ENCODE measurements at regions not wholly inside any gene's neighbourhood (a gene's known extent, or its start where the extent isn't known, plus 50 kb on each side); places are given as distances from the start of the nearest gene placed in this dataset.

DNA sequence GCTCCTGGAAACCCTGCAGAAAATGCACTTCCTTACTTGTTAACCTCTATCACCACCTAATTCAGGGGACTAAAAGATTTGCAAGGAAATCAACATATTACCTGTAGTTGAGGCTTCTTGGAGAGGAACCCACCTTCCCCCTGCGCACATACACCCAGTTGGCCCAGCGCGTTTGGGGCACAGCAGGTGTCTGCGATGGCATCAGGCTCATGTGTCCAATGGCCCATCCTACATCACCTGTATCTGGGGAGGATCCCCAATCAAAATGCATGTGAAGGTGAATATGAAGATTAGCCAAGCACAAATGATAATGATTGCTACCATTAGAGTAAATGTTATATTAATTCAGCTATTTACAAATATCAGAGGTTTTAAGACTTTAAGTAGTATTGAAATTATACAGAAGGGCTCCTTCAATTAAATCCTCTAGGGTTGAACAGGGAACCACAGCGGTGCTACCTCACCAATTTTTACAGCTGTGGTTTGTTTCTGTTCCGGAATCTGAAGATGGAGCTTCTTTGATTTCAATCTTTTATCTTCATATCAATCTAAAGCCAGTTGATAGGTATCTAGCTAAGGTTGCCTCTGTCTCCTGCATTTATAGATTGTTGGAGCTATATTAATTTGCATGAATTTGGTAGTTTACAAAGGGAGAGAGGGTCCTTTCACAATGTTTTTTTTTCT is 486.0 kb downstream of the RNF144A start:
- peaks cover 1% of the 10 kb centered on the region; the same call in 1 of the 2 replicates for H3K27me3 ChIP-seq (replicated peaks; ENCODE audit: control insufficient read depth, insufficient read depth, low read length)

DNA sequence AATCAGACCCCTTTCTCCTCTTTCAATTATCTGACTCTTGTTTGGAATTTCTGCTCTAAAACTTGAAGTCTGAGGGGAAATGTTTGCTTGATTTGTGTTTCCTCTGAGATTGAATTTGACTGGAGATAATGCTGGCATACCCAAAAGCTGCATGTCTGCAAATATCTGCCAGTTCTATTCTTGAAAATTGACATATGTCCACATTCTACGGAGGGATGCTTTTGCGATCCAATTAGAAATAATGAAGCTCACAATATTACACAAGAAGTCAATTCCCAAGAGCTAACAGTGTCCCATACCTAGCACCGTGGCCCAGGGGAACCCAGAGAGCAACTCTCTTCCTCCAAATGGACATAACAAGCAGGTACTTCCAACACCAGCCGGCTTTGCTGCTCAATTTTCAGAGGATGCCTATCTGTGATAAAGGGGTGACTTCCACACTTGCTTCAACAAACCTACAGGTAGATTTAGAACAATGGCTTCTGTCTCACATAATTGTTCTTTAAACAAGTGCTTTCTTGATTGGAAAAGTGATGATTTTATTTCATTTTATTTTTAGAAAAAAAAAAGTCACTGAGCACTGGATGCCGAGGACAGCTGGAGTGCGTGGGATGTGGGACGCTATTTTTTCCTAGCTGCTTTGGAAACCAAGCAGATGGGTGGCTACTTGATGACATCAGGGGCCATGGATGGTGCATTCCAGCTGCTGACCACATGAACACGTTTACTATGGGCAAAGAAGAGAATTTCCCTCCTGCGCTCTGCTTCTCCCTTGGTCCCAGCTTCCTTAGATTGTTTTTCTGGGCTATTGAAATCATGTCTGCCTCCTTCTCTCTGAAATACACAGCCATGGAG is 488.9 kb downstream of the RNF144A start:
- H3K27me3 ChIP-seq (replicated peaks; ENCODE audit: control insufficient read depth, insufficient read depth, low read length), result peaks cover 1% of the 10 kb centered on the region; the same call in 1 of the 2 replicates
- no peaks in the 10 kb centered on the region for H3K36me3 ChIP-seq (ENCODE audit: control insufficient read depth, insufficient read depth, low read length)
- H3K4me3 ChIP-seq (replicated peaks; ENCODE audit: low read depth, low read length), result no peak overlapping the region
- DNase-seq (ENCODE audit: extremely low read depth, insufficient read length), result no peak
- TF ChIP-seq, protein P1, sequence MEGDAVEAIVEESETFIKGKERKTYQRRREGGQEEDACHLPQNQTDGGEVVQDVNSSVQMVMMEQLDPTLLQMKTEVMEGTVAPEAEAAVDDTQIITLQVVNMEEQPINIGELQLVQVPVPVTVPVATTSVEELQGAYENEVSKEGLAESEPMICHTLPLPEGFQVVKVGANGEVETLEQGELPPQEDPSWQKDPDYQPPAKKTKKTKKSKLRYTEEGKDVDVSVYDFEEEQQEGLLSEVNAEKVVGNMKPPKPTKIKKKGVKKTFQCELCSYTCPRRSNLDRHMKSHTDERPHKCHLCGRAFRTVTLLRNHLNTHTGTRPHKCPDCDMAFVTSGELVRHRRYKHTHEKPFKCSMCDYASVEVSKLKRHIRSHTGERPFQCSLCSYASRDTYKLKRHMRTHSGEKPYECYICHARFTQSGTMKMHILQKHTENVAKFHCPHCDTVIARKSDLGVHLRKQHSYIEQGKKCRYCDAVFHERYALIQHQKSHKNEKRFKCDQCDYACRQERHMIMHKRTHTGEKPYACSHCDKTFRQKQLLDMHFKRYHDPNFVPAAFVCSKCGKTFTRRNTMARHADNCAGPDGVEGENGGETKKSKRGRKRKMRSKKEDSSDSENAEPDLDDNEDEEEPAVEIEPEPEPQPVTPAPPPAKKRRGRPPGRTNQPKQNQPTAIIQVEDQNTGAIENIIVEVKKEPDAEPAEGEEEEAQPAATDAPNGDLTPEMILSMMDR (IDR thresholded peaks at IDR 0.05; ENCODE audit: insufficient read depth, low read length, poor library complexity, severe bottlenecking), result no peak

More for the DNA sequence above, 486.0 kb downstream of the RNF144A start:
- Histone ChIP-seq H3K4me3 (replicated peaks; ENCODE audit: low read depth, low read length) (no peak overlapping the region), H3K36me3 (ENCODE audit: control insufficient read depth, insufficient read depth, low read length) (no peaks in the 10 kb centered on the region)
- TF ChIP-seq, protein P1 (IDR thresholded peaks at IDR 0.05; ENCODE audit: insufficient read depth, low read length, poor library complexity, severe bottlenecking), result no peak
- DNase-seq (ENCODE audit: extremely low read depth, insufficient read length), result no peak

DNA sequence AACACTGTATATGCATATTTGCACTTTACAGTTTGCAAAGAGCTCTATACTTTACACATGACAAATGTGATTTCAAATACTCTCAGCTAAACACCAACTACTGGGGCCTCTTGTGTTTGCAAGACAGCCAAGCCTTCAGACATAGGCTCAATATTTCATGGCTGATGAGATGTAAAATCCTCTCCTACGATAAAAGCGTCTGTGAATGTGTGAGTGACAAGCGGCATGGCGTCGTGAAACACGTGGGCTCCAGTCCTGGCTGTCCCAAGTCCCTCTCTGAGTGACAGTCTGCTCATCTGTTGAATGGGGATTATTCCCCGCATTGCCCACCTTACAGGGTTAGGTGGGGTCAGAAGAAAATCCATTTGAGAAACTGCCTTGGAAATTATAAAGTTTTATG is 489.8 kb downstream of the RNF144A start:
- no peak for DNase-seq (ENCODE audit: extremely low read depth, insufficient read length)
- TF ChIP-seq, protein P1 (IDR thresholded peaks at IDR 0.05; ENCODE audit: insufficient read depth, low read length, poor library complexity, severe bottlenecking), result no peak

DNA sequence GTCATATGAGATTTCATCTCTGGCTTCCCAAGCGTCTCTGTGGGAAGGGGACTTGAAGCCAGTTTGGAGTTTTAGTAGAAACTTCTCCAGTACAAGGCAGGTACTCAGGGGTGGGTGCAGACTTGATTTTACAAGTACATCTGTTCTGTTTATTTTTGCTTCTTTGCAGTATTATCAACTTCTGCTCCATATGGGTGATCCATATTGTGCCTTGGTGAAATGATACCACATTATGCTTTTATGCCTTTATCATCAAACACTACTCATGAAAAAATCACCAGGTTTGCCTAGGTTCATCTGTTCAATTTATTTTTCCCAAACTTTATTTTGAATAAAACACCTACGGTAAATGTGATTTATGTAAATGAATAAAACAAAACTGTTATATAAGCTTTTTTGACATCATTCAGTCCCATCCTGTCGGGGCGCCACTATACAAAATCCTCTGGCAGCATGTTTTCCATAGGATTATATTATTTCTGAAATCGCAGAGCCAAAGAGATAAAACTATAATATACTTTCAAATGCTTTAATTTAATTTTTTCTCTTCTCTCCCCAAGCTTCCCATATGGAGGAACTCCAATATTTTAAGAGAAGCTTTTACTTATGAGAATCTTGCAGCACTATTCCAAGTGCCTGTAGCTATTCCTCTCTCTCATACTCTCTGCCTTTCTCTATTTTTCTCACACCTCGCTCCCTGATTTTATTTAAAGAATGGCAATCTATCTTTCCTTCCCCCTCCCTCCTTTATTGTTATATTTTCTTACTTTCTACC is 490.9 kb downstream of the RNF144A start:
- H3K27me3 ChIP-seq (replicated peaks; ENCODE audit: control insufficient read depth, insufficient read depth, low read length), result no peaks in the 10 kb centered on the region
- no peak for DNase-seq (ENCODE audit: extremely low read depth, insufficient read length)
- H3K4me3 ChIP-seq (replicated peaks; ENCODE audit: low read depth, low read length), result no peak overlapping the region
- TF ChIP-seq, protein P1 (IDR thresholded peaks at IDR 0.05; ENCODE audit: insufficient read depth, low read length, poor library complexity, severe bottlenecking), result no peak
- no peaks in the 10 kb centered on the region for H3K36me3 ChIP-seq (ENCODE audit: control insufficient read depth, insufficient read depth, low read length)

More for the DNA sequence above, 489.8 kb downstream of the RNF144A start:
- no peak overlapping the region for H3K4me3 ChIP-seq (replicated peaks; ENCODE audit: low read depth, low read length)
- H3K27me3 ChIP-seq (replicated peaks; ENCODE audit: control insufficient read depth, insufficient read depth, low read length), result peaks cover 1% of the 10 kb centered on the region; the same call in 1 of the 2 replicates
- no peaks in the 10 kb centered on the region for H3K36me3 ChIP-seq (ENCODE audit: control insufficient read depth, insufficient read depth, low read length)

DNA sequence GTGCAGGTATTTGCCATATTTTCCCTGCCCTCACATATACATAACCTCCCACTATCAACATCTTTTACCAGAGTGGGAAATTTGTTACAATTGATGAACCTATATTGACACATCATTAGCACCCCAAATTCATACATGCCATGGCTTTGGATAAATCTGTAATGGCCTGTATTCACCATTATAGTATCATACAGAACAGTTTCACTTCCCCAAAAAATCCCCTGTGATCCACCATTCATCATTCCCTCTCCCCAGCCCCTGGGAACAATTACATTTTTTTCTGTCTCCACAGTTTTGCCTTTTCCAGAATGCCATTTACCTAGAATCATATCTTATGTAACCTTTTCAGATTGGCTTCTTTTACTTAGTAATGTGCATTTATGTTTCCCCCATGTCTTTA is 494.5 kb downstream of the RNF144A start:
- DNase-seq (ENCODE audit: extremely low read depth, insufficient read length), result no peak
- no peaks in the 10 kb centered on the region for H3K36me3 ChIP-seq (ENCODE audit: control insufficient read depth, insufficient read depth, low read length)
- no peak overlapping the region for H3K4me3 ChIP-seq (replicated peaks; ENCODE audit: low read depth, low read length)
- H3K27me3 ChIP-seq (replicated peaks; ENCODE audit: control insufficient read depth, insufficient read depth, low read length), result no peaks in the 10 kb centered on the region
- TF ChIP-seq, protein P1 (IDR thresholded peaks at IDR 0.05; ENCODE audit: insufficient read depth, low read length, poor library complexity, severe bottlenecking), result no peak
